HG03457 (cell line): ENCODE measurements at regions not wholly inside any gene's neighbourhood (a gene's known extent, or its start where the extent isn't known, plus 50 kb on each side); places are given as distances from the start of the nearest gene placed in this dataset.
A peak's percentile ranks its signal among the peaks of the same experiment; 100 is the strongest.

Experiments
- ATAC-seq: cut with Tn5 transposase; IDR thresholded peaks from one replicate; pipeline ENCODE4 v1.9.1; 2021; ENCODE audit warnings: moderate number of reproducible peaks; ENCODE audit not compliant: unreplicated experiment

- ATAC-seq, result no peak
Measured at GRCh38 chr7:88442413-88442812, 135.7 kb upstream of the STEAP4 start.

- ATAC-seq, result no peak
Measured at GRCh38 chr7:88437132-88437531, 130.4 kb upstream of the STEAP4 start.

- no peak for ATAC-seq
Measured at GRCh38 chr7:88432301-88432700, 125.6 kb upstream of the STEAP4 start.

GRCh38 chr7:88431882-88432281 is 125.2 kb upstream of the STEAP4 start:
- ATAC-seq, result no peak

GRCh38 chr7:88429382-88429781 is 122.7 kb upstream of the STEAP4 start:
- no peak for ATAC-seq

- no peak for ATAC-seq
Measured at GRCh38 chr7:88402529-88402928, 95.8 kb upstream of the STEAP4 start.

- ATAC-seq, result peak; percentile 44
Measured at GRCh38 chr7:88401009-88401623, 94.4 kb upstream of the STEAP4 start.

GRCh38 chr7:88399696-88400240 is 93.1 kb upstream of the STEAP4 start:
- no peak for ATAC-seq

GRCh38 chr7:88399036-88399435 is 92.3 kb upstream of the STEAP4 start:
- ATAC-seq, result no peak

- no peak for ATAC-seq
Measured at GRCh38 chr7:88398459-88398858, 91.8 kb upstream of the STEAP4 start.

- peak; percentile 43 for ATAC-seq
Measured at GRCh38 chr7:88396948-88397322, 90.2 kb upstream of the STEAP4 start.

GRCh38 chr7:88396295-88396947 is 89.7 kb upstream of the STEAP4 start:
- ATAC-seq, result peak; percentile 75

- no peak for ATAC-seq
Measured at GRCh38 chr7:88395715-88396114, 89.0 kb upstream of the STEAP4 start.

- ATAC-seq, result no peak
Measured at GRCh38 chr7:88391247-88391646, 84.6 kb upstream of the STEAP4 start.

GRCh38 chr7:88387368-88387767 is 80.7 kb upstream of the STEAP4 start:
- ATAC-seq, result no peak

- no peak for ATAC-seq
Measured at GRCh38 chr7:88386665-88387156, 80.0 kb upstream of the STEAP4 start.

GRCh38 chr7:88377434-88377833 is 70.7 kb upstream of the STEAP4 start:
- no peak for ATAC-seq

- no peak for ATAC-seq
Measured at GRCh38 chr7:88368686-88369085, 62.0 kb upstream of the STEAP4 start.

- ATAC-seq, result no peak
Measured at GRCh38 chr7:88366845-88367244, 60.2 kb upstream of the STEAP4 start.

GRCh38 chr7:88363869-88364268 is 57.2 kb upstream of the STEAP4 start:
- no peak for ATAC-seq

GRCh38 chr7:88363249-88363648 is 56.6 kb upstream of the STEAP4 start:
- ATAC-seq, result no peak

GRCh38 chr7:88361357-88361756 is 54.7 kb upstream of the STEAP4 start:
- ATAC-seq, result no peak
